ENCODE measurements at regions not wholly inside any gene's neighbourhood (a gene's known extent, or its start where the extent isn't known, plus 50 kb on each side); places are given as distances from the start of the nearest gene placed in this dataset.

- H3K56ac ChIP-seq (replicated peaks; ENCODE audit: insufficient read length, low read depth, low read length) = no peak overlapping the region
- H4K8ac ChIP-seq (ENCODE audit: extremely low read depth, insufficient read depth, low read length) = no peak overlapping the region
- H3K14ac ChIP-seq (ENCODE audit: insufficient read length) = no peak overlapping the region
- H2BK120ac ChIP-seq (replicated peaks; ENCODE audit: low read depth, low read length) = no peak overlapping the region
- H3K36me3 ChIP-seq (ENCODE audit: control insufficient read depth in 2 of 4, insufficient read depth in 4 of 4, low read length in 3 of 4) = no peaks in the 10 kb centered on the region
- no peaks in the 10 kb centered on the region for H3K79me2 ChIP-seq (ENCODE audit: control insufficient read depth in 1 of 2, insufficient read depth in 2 of 2, low read length in 2 of 2)
- no peaks in the 10 kb centered on the region for H3K27me3 ChIP-seq (replicated peaks in 1 of 4; ENCODE audit: control insufficient read depth in 3 of 4, extremely low read depth in 1 of 4, insufficient read depth in 3 of 4, low read length in 3 of 4)
- H3K4me1 ChIP-seq (replicated peaks in 1 of 4; ENCODE audit: control insufficient read depth in 3 of 4, insufficient read depth in 4 of 4, low read length in 3 of 4) = no peaks in the 10 kb centered on the region
- FAIRE-seq (no peak), DNase-seq (ENCODE audit: low read depth in 1 of 2, low spot score in 2 of 2) (no peak)
- no peak overlapping the region for H3K9ac ChIP-seq (replicated peaks in 1 of 4; ENCODE audit: extremely low read depth in 1 of 4, low read depth in 3 of 4, low read length in 3 of 4)
- no peak overlapping the region for H3K23ac ChIP-seq (ENCODE audit: insufficient read length)
- ChIA-PET CTCF (ENCODE audit: partially characterized antibody) (no interaction called here), POLR2A (ENCODE audit: partially characterized antibody) (no interaction called here)
- H2BK15ac ChIP-seq (ENCODE audit: low read length) = no peak overlapping the region
- H3K23me2 ChIP-seq (ENCODE audit: low read depth, low read length) = no peaks in the 10 kb centered on the region
- no peak overlapping the region for H2BK20ac ChIP-seq (ENCODE audit: low read length)
- H2BK5ac ChIP-seq (ENCODE audit: low read depth, low read length) = no peak overlapping the region; the same call in 1 of the 2 replicates
- H2AK5ac ChIP-seq (ENCODE audit: low read depth, low read length) = no peak overlapping the region
- TF ChIP-seq KDM4A (IDR thresholded peaks at IDR 0.05; ENCODE audit: low read depth, low read length, severe bottlenecking) (no peak), TAF1 (IDR thresholded peaks at IDR 0.05; ENCODE audit: low read depth, low read length) (no peak), CREB1 (IDR thresholded peaks at IDR 0.05) (no peak), POLR2AphosphoS5 (IDR thresholded peaks at IDR 0.05; ENCODE audit: low read depth, low read length) (no peak), TEAD4 (IDR thresholded peaks at IDR 0.05; ENCODE audit: low read depth, low read length) (no peak)
- H3K9me3 ChIP-seq (ENCODE audit: insufficient read depth in 2 of 2, low read depth in 1 of 2, low read length in 1 of 2) = no peaks in the 10 kb centered on the region
- no peak overlapping the region for H4K5ac ChIP-seq (ENCODE audit: insufficient read length, low read depth, low read length)
- no peak overlapping the region; the same call in 1 of the 2 replicates for H3K18ac ChIP-seq (ENCODE audit: extremely low read depth, low read length)
- no peak overlapping the region for H3K4me2 ChIP-seq (ENCODE audit: insufficient read depth in 1 of 2, low read depth in 2 of 2, low read length in 2 of 2)
- H3K79me1 ChIP-seq (ENCODE audit: low read depth, low read length) = no peaks in the 10 kb centered on the region
- no peak overlapping the region for H2AFZ ChIP-seq (ENCODE audit: low read length)
- H4K91ac ChIP-seq (replicated peaks; ENCODE audit: insufficient read length, low read length) = no peak overlapping the region
- no peak overlapping the region for H3K4me3 ChIP-seq (ENCODE audit: extremely low read depth in 1 of 4, insufficient read depth in 2 of 4, low read depth in 3 of 4, low read length in 4 of 4)
- no peak overlapping the region for H2BK12ac ChIP-seq (ENCODE audit: low read depth, low read length)
- 96% methylated on average over 2 of the region's 2 CpGs; no CpG with 5 or more reads in 1 of the 2 experiments for WGBS, 2 experiments (ENCODE audit: extremely low coverage in 1 of 2, insufficient coverage in 1 of 2, insufficient read length in 1 of 2, insufficient replicate concordance in 2 of 2, low coverage in 1 of 2, low lambda C conversion rate in 2 of 2, missing lambda C conversion rate in 1 of 2)
- H4K20me1 ChIP-seq (replicated peaks in 1 of 2; ENCODE audit: control insufficient read depth in 1 of 2, insufficient read depth in 2 of 2, low read length in 2 of 2) = no peaks in the 10 kb centered on the region
- no peak overlapping the region for H3K27ac ChIP-seq (ENCODE audit: low read depth, low read length)
- no peak overlapping the region for H3K4ac ChIP-seq (replicated peaks; ENCODE audit: insufficient read length, low read depth, low read length)
Measured at GRCh38 chr16:72332926-72333325, 161.0 kb upstream of the PMFBP1 start.
